Stimulated activated naive B cell treated with anti-CD40 and anti-IgM and Interleukin-4, amounts not matched to agents 10 μg/mL and 1 μg/mL and 100 μg/mL, for 72 hours (primary cell): ENCODE measurements at regions not wholly inside any gene's neighbourhood (a gene's known extent, or its start where the extent isn't known, plus 50 kb on each side); places are given as distances from the start of the nearest gene placed in this dataset.

Source experiments
- ATAC-seq, 2 donors: fragments of 150-1000 bp; cut with Tn5 transposase; replicated peaks; 2 replicates each; pipeline ENCODE4 v1.10.0; 2021; ENCODE audit warnings: moderate library complexity in 1 of 2
- DNase-seq: peaks from one replicate; pipeline ENCODE4 v3.0.0; 2021
- H3K27ac Mint-ChIP-seq: one replicate; pipeline ENCODE4 v1.8.0; 2022; ENCODE audit warnings: mild to moderate bottlenecking, mixed read lengths
- H3K27me3 Mint-ChIP-seq, 2 donors: one replicate each; pipeline ENCODE4 v1.8.0; 2022; ENCODE audit warnings: mixed read lengths in 2 of 2
- H3K36me3 Mint-ChIP-seq, 2 donors: one replicate each; pipeline ENCODE4 v1.8.0; 2022; ENCODE audit warnings: mixed read lengths in 2 of 2, mild to moderate bottlenecking in 1 of 2
- H3K4me1 Mint-ChIP-seq, 2 donors: one replicate each; pipeline ENCODE4 v1.8.0; 2022; ENCODE audit warnings: mixed read lengths in 2 of 2, mild to moderate bottlenecking in 1 of 2
- H3K4me3 Mint-ChIP-seq, 2 donors: one replicate each; pipeline ENCODE4 v1.8.0; 2022; ENCODE audit warnings: mild to moderate bottlenecking in 2 of 2, mixed read lengths in 2 of 2, moderate library complexity in 1 of 2
- H3K9me3 Mint-ChIP-seq, 2 donors: one replicate each; pipeline ENCODE4 v1.8.0; 2022; ENCODE audit warnings: mixed read lengths in 2 of 2, mild to moderate bottlenecking in 1 of 2

GRCh38 chr10:10490581-10490980 is 527.1 kb upstream of the CELF2 start:
- no peak overlapping the region for H3K4me3 Mint-ChIP-seq
- no peaks in the 10 kb centered on the region for H3K4me1 Mint-ChIP-seq
- DNase-seq (no peak), ATAC-seq (no peak)
- H3K9me3 Mint-ChIP-seq: peaks cover 0 to 1% of the 10 kb centered on the region in 2 donors
- no peaks in the 10 kb centered on the region for H3K36me3 Mint-ChIP-seq
- H3K27ac Mint-ChIP-seq: no peak overlapping the region
- H3K27me3 Mint-ChIP-seq: peaks cover 0 to 11% of the 10 kb centered on the region in 2 donors

GRCh38 chr10:10492420-10492819 is 525.3 kb upstream of the CELF2 start:
- DNase-seq (no peak), ATAC-seq (no peak)
- no peaks in the 10 kb centered on the region for H3K4me1 Mint-ChIP-seq
- no peak overlapping the region for H3K27ac Mint-ChIP-seq
- H3K4me3 Mint-ChIP-seq: no peak overlapping the region
- peaks cover 0 to 11% of the 10 kb centered on the region in 2 donors for H3K27me3 Mint-ChIP-seq
- no peaks in the 10 kb centered on the region for H3K36me3 Mint-ChIP-seq
- H3K9me3 Mint-ChIP-seq: peaks cover 3% of the 10 kb centered on the region in 2 donors

GRCh38 chr10:10493833-10494232 is 523.8 kb upstream of the CELF2 start:
- ATAC-seq (no peak), DNase-seq (no peak)
- peaks cover 3 to 8% of the 10 kb centered on the region in 2 donors for H3K27me3 Mint-ChIP-seq
- no peaks in the 10 kb centered on the region for H3K4me1 Mint-ChIP-seq
- H3K9me3 Mint-ChIP-seq: peaks cover 3 to 4% of the 10 kb centered on the region in 2 donors
- no peaks in the 10 kb centered on the region for H3K36me3 Mint-ChIP-seq
- H3K4me3 Mint-ChIP-seq: no peak overlapping the region
- no peak overlapping the region for H3K27ac Mint-ChIP-seq

GRCh38 chr10:10497245-10497644 is 520.4 kb upstream of the CELF2 start:
- Mint-ChIP-seq H3K4me1 (no peaks in the 10 kb centered on the region), H3K27ac (no peak overlapping the region), H3K36me3 (no peaks in the 10 kb centered on the region), H3K27me3 (peaks cover 4% of the 10 kb centered on the region in 2 donors), H3K4me3 (no peak overlapping the region), H3K9me3 (peaks cover 4 to 9% of the 10 kb centered on the region in 2 donors)
- DNase-seq (no peak), ATAC-seq (no peak)

DNA sequence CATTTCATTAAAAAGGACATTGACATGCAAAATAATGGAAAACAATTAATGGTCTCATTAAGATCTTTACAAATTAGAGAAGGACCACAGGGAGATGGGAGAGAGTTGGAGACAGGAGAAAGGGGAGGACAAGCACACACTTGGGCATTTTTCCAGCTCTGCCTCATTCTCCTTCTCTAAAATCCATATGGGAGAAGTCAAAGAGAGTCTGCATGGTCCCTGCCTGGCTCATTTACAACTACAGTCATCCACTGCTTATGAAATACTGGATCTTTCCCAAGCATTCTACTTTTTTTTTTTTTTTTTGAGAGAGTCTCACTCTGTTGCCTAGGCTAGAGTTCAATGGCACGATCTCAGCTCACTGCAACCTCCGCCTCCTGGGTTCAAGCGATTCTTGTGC is 518.9 kb upstream of the CELF2 start:
- H3K36me3 Mint-ChIP-seq: no peaks in the 10 kb centered on the region
- ATAC-seq (no peak), DNase-seq (no peak)
- no peak overlapping the region for H3K4me3 Mint-ChIP-seq
- peaks cover 0 to 4% of the 10 kb centered on the region in 2 donors for H3K27me3 Mint-ChIP-seq
- H3K27ac Mint-ChIP-seq: no peak overlapping the region
- peaks cover 7 to 11% of the 10 kb centered on the region in 2 donors for H3K9me3 Mint-ChIP-seq
- no peaks in the 10 kb centered on the region for H3K4me1 Mint-ChIP-seq

DNA sequence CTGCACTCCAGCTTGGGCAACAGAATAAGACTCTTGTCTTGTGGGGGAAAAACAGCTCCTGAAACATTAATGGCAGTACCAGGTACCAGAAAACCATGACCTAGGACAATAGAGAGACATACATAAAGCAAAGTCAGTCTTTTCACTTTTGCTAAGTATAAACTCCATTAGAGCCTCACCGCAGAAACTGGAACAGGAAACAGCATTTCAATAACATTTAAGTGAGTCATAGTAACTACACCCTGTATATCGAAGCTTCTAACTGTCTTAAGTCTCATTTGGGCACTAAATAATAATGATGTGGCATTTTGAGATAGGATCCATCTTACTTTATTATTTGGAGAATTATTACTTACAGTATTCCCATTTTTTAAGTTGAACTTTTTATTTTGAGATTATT is 517.8 kb upstream of the CELF2 start:
- H3K27ac Mint-ChIP-seq: no peak overlapping the region
- H3K4me3 Mint-ChIP-seq: no peak overlapping the region
- H3K27me3 Mint-ChIP-seq: peaks cover 0 to 4% of the 10 kb centered on the region in 2 donors
- DNase-seq (no peak), ATAC-seq (no peak)
- peaks cover 7 to 14% of the 10 kb centered on the region in 2 donors for H3K9me3 Mint-ChIP-seq
- no peaks in the 10 kb centered on the region for H3K4me1 Mint-ChIP-seq
- no peaks in the 10 kb centered on the region for H3K36me3 Mint-ChIP-seq

- peaks cover 7 to 14% of the 10 kb centered on the region in 2 donors for H3K9me3 Mint-ChIP-seq
- peaks cover 0 to 12% of the 10 kb centered on the region in 2 donors for H3K27me3 Mint-ChIP-seq
- no peak overlapping the region for H3K27ac Mint-ChIP-seq
- H3K4me1 Mint-ChIP-seq: no peaks in the 10 kb centered on the region
- no peak for DNase-seq
- no peak overlapping the region for H3K4me3 Mint-ChIP-seq
- no peaks in the 10 kb centered on the region for H3K36me3 Mint-ChIP-seq
- no peak for ATAC-seq
These were observed 516.7 kb upstream of the CELF2 start for GRCh38 chr10:10500937-10501336.

DNA sequence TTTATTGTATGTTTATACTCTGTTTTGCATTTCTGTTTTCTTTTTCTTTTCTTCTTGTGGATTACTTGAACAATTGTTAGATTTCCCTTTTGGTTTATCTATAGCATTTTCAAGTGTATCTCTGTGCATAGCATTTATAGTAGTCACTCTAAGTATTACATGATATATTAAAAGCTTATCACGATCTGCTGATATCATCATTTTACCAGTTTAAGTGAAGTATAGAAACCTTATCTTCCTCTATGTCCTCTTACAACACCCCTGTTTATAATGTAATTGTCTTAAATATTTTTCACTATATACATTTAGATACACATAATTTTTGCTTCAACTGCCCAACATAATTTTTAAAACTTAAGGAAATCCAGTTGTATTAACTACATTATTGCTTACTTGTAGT is 513.9 kb upstream of the CELF2 start:
- H3K27me3 Mint-ChIP-seq: peaks cover 0 to 14% of the 10 kb centered on the region in 2 donors
- peaks cover 3 to 12% of the 10 kb centered on the region in 2 donors for H3K9me3 Mint-ChIP-seq
- H3K27ac Mint-ChIP-seq: no peak overlapping the region
- DNase-seq (no peak), ATAC-seq (no peak)
- H3K4me3 Mint-ChIP-seq: no peak overlapping the region
- no peaks in the 10 kb centered on the region for H3K36me3 Mint-ChIP-seq
- H3K4me1 Mint-ChIP-seq: no peaks in the 10 kb centered on the region

GRCh38 chr10:10508211-10508610 is 509.5 kb upstream of the CELF2 start:
- DNase-seq (no peak), ATAC-seq (no peak)
- no peaks in the 10 kb centered on the region for H3K36me3 Mint-ChIP-seq
- peaks cover 0 to 5% of the 10 kb centered on the region in 2 donors for H3K9me3 Mint-ChIP-seq
- no peak overlapping the region for H3K27ac Mint-ChIP-seq
- no peak overlapping the region for H3K4me3 Mint-ChIP-seq
- H3K4me1 Mint-ChIP-seq: no peaks in the 10 kb centered on the region
- peaks cover 0 to 13% of the 10 kb centered on the region in 2 donors for H3K27me3 Mint-ChIP-seq

DNA sequence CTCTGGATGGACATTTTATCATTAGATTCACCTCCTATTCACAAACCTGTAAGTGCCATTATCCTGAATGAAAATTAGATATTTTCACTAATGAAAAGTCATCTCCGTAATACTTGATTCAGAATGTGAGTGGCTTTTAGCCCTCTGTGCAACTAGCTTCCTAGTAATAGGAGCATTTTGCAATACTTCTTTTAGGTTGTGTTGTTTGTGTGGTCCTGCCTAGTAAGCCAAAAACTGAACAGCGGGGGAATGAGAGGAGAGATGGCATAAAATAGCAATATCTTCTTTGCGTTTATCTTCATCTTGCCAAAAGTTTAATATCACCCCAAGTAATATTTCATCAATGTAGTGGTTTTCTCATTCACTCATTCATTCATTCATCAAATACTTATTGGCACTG is 507.5 kb upstream of the CELF2 start:
- H3K27ac Mint-ChIP-seq: no peak overlapping the region
- DNase-seq (no peak), ATAC-seq (no peak)
- no peaks in the 10 kb centered on the region for H3K36me3 Mint-ChIP-seq
- no peaks in the 10 kb centered on the region for H3K4me1 Mint-ChIP-seq
- H3K27me3 Mint-ChIP-seq: peaks cover 5 to 18% of the 10 kb centered on the region in 2 donors
- H3K4me3 Mint-ChIP-seq: no peak overlapping the region
- H3K9me3 Mint-ChIP-seq: peaks cover 0 to 2% of the 10 kb centered on the region in 2 donors

- H3K4me1 Mint-ChIP-seq: no peaks in the 10 kb centered on the region
- DNase-seq (no peak), ATAC-seq (no peak)
- peaks cover 0 to 2% of the 10 kb centered on the region in 2 donors for H3K9me3 Mint-ChIP-seq
- H3K36me3 Mint-ChIP-seq: no peaks in the 10 kb centered on the region
- no peak overlapping the region for H3K27ac Mint-ChIP-seq
- peaks cover 8% of the 10 kb centered on the region in 2 donors for H3K27me3 Mint-ChIP-seq
- H3K4me3 Mint-ChIP-seq: no peak overlapping the region
These were observed 504.6 kb upstream of the CELF2 start for GRCh38 chr10:10513067-10513466.

DNA sequence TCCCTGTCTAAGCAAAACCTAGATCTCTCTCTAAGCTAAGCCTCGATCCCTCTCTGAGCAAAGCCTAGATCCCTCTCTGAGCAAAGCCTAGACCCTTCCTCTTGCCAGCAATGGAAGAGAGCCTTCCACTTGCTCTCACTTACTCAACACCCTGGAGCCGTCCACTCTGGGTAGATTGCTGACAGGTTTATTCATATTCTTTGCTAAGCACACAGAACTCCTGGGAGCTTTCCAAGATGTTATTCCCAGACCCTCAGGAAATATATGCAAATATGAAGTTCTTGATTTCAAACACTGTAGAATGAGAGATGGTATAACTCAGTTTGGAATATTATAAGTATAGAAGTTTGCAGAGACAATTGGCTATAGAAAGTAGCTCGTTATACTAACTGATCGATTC is 503.8 kb upstream of the CELF2 start:
- DNase-seq: no peak
- ATAC-seq: no peak
- Mint-ChIP-seq H3K9me3 (peaks cover 0 to 5% of the 10 kb centered on the region in 2 donors), H3K4me3 (no peak overlapping the region), H3K27me3 (peaks cover 13 to 17% of the 10 kb centered on the region in 2 donors), H3K36me3 (no peaks in the 10 kb centered on the region), H3K4me1 (no peaks in the 10 kb centered on the region), H3K27ac (no peak overlapping the region)

- DNase-seq (no peak), ATAC-seq (no peak)
- H3K36me3 Mint-ChIP-seq: no peaks in the 10 kb centered on the region
- H3K9me3 Mint-ChIP-seq: peaks cover 0 to 5% of the 10 kb centered on the region in 2 donors
- H3K27ac Mint-ChIP-seq: no peak overlapping the region
- peaks cover 13 to 18% of the 10 kb centered on the region in 2 donors for H3K27me3 Mint-ChIP-seq
- H3K4me1 Mint-ChIP-seq: no peaks in the 10 kb centered on the region
- H3K4me3 Mint-ChIP-seq: no peak overlapping the region
These were observed 502.9 kb upstream of the CELF2 start for GRCh38 chr10:10514797-10515196.

DNA sequence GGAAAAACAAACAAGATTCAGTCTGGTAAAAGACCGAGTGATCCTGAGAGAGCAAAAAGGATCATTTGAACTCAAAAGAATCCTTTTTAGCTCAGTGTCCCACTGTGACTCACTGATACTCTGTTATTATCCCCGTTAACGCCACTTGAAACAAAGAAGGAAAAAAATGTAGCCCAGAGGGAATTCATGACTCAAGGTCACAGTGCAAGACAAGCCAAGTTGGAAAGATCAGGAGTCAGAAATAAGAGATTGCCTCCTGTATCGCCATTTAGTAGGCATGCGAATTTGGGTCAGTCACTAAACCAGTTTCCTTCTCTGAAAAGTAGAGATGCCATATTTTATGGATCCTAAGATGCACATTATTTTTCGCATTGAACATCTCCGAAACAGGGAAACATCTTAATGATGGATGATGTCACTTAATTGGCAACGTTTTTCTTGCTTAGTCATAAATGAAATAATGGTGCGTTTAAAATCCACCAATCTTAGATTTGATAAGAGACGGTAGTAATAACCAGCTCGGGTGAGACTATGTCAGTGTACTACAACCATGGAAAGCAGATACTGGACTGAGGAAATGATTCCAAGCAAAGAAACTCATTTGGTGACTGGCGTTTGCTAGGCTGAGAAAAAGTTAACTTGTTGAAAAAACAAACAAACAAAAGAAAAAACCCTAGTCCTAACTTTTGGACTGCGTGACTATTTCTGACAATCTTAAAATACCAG is 502.0 kb upstream of the CELF2 start:
- Mint-ChIP-seq H3K4me3 (no peak overlapping the region), H3K27ac (no peak overlapping the region), H3K27me3 (peaks cover 13 to 18% of the 10 kb centered on the region in 2 donors), H3K4me1 (peaks cover 4 to 5% of the 10 kb centered on the region in 2 donors), H3K36me3 (no peaks in the 10 kb centered on the region), H3K9me3 (peaks cover 4 to 5% of the 10 kb centered on the region in 2 donors)
- ATAC-seq (no peak), DNase-seq (no peak)

- DNase-seq: no peak
- Mint-ChIP-seq H3K27ac (no peak overlapping the region), H3K4me3 (no peak overlapping the region), H3K9me3 (peaks cover 4 to 5% of the 10 kb centered on the region in 2 donors), H3K36me3 (no peaks in the 10 kb centered on the region), H3K4me1 (peaks cover 8 to 9% of the 10 kb centered on the region in 2 donors), H3K27me3 (peaks cover 13 to 18% of the 10 kb centered on the region in 2 donors)
- ATAC-seq: no peak
These were observed 501.1 kb upstream of the CELF2 start for GRCh38 chr10:10516346-10517130.
